ENCODE measurements at regions not wholly inside any gene's neighbourhood (a gene's known extent, or its start where the extent isn't known, plus 50 kb on each side); places are given as distances from the start of the nearest gene placed in this dataset.

DNA sequence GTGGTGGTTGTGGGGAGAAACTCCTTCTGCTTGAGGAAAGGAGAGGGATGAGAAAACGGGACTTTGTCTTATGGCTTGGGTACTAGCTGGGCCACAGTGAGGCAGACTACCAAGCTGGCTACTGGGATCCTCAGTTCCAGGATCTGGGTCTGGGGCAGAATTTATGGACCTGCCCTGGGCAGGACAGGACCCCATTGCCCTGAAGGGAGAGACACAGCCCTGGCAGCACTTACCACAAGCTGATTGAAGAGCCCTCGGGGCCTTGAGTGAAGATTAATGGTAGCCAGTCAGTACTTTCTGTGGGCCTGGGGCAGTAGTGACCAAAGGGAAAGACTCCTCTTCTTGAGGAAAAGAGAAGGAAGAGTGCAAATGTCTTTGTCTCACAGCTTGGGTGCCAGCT is 799.7 kb downstream of the SI start:
- no peaks in the 10 kb centered on the region for H3K36me3 Mint-ChIP-seq
- no peak overlapping the region for H3K4me3 Mint-ChIP-seq
- no peak overlapping the region for H3K27ac Mint-ChIP-seq
- no peaks in the 10 kb centered on the region for H3K79me2 ChIP-seq (ENCODE audit: insufficient read depth, low read length)
- H3K27ac ChIP-seq (ENCODE audit: low read depth in 1 of 2, low read length in 2 of 2): no peak overlapping the region
- TF ChIP-seq, protein P1, sequence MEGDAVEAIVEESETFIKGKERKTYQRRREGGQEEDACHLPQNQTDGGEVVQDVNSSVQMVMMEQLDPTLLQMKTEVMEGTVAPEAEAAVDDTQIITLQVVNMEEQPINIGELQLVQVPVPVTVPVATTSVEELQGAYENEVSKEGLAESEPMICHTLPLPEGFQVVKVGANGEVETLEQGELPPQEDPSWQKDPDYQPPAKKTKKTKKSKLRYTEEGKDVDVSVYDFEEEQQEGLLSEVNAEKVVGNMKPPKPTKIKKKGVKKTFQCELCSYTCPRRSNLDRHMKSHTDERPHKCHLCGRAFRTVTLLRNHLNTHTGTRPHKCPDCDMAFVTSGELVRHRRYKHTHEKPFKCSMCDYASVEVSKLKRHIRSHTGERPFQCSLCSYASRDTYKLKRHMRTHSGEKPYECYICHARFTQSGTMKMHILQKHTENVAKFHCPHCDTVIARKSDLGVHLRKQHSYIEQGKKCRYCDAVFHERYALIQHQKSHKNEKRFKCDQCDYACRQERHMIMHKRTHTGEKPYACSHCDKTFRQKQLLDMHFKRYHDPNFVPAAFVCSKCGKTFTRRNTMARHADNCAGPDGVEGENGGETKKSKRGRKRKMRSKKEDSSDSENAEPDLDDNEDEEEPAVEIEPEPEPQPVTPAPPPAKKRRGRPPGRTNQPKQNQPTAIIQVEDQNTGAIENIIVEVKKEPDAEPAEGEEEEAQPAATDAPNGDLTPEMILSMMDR (IDR thresholded peaks at IDR 0.05): no peak
- H2AFZ ChIP-seq (ENCODE audit: insufficient read depth, low read depth, low read length, poor library complexity, severe bottlenecking): no peak overlapping the region
- 87% methylated on average over 2 of the region's 2 CpGs for WGBS (ENCODE audit: insufficient coverage)
- no peaks in the 10 kb centered on the region for H3K4me1 Mint-ChIP-seq
- peaks cover 13 to 24% of the 10 kb centered on the region in 2 donors for H3K9me3 ChIP-seq (replicated peaks in 1 of 2; ENCODE audit: control insufficient read depth in 1 of 2, insufficient read depth in 1 of 2, low read length in 2 of 2)
- intact Hi-C loops (cut with micrococcal nuclease): no loop called here
- no peak for DNase-seq
- no peak overlapping the region for H3K4me2 ChIP-seq (replicated peaks; ENCODE audit: extremely low read depth, low read length, poor library complexity, severe bottlenecking)
- no peaks in the 10 kb centered on the region for H3K27me3 Mint-ChIP-seq (ENCODE audit: low read depth in 3 of 3)
- H3K9me3 Mint-ChIP-seq: peaks cover 1 to 21% (median 5%) of the 10 kb centered on the region in 7 donors
- H3K4me3 ChIP-seq (replicated peaks in 1 of 3; ENCODE audit: low read depth in 2 of 3, low read length in 3 of 3): no peak overlapping the region
- H3K4me1 ChIP-seq (ENCODE audit: control insufficient read depth in 1 of 2, insufficient read depth in 2 of 2, low read length in 2 of 2): no peaks in the 10 kb centered on the region
- H3K36me3 ChIP-seq (replicated peaks in 1 of 2; ENCODE audit: control insufficient read depth in 1 of 2, insufficient read depth in 2 of 2, low read length in 2 of 2): no peaks in the 10 kb centered on the region
- no peaks in the 10 kb centered on the region for H3K27me3 ChIP-seq (ENCODE audit: control insufficient read depth in 2 of 2, insufficient read depth in 2 of 2, low read length in 2 of 2)
- H3K9ac ChIP-seq (ENCODE audit: insufficient read depth, low read length, poor library complexity, severe bottlenecking): no peak overlapping the region
- no peaks in the 10 kb centered on the region for H4K20me1 ChIP-seq (ENCODE audit: insufficient read depth, low read length)

DNA sequence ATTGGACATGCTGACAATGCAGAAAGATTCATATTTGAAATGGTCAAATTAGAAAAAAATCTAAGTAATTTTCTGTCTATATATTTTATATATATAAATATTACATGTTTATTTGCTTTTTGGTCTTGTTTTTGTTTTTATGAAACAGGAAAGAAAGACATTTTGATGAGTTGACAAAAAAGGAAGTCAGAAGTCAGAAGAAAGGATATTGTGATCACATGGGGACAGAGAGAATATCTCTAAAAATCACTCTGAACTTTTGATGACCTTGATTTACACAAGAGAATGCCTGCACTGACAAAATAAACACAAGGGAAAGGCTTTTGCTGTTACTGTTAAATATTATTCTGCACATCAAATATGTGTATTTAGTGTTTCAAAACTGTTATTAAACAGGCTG is 811.2 kb downstream of the SI start:
- Histone ChIP-seq H3K27me3 (ENCODE audit: control insufficient read depth in 2 of 2, insufficient read depth in 2 of 2, low read length in 2 of 2) (no peaks in the 10 kb centered on the region), H3K9me3 (replicated peaks in 1 of 2; ENCODE audit: control insufficient read depth in 1 of 2, insufficient read depth in 1 of 2, low read length in 2 of 2) (peaks cover 0 to 5% of the 10 kb centered on the region in 2 donors), H2AFZ (ENCODE audit: insufficient read depth, low read depth, low read length, poor library complexity, severe bottlenecking) (no peak overlapping the region), H4K20me1 (ENCODE audit: insufficient read depth, low read length) (no peaks in the 10 kb centered on the region), H3K79me2 (ENCODE audit: insufficient read depth, low read length) (no peaks in the 10 kb centered on the region), H3K4me2 (replicated peaks; ENCODE audit: extremely low read depth, low read length, poor library complexity, severe bottlenecking) (no peak overlapping the region), H3K27ac (ENCODE audit: low read depth in 1 of 2, low read length in 2 of 2) (no peak overlapping the region), H3K9ac (ENCODE audit: insufficient read depth, low read length, poor library complexity, severe bottlenecking) (no peak overlapping the region), H3K4me3 (replicated peaks in 1 of 3; ENCODE audit: low read depth in 2 of 3, low read length in 3 of 3) (no peak overlapping the region), H3K36me3 (replicated peaks in 1 of 2; ENCODE audit: control insufficient read depth in 1 of 2, insufficient read depth in 2 of 2, low read length in 2 of 2) (no peaks in the 10 kb centered on the region), H3K4me1 (ENCODE audit: control insufficient read depth in 1 of 2, insufficient read depth in 2 of 2, low read length in 2 of 2) (no peaks in the 10 kb centered on the region)
- Mint-ChIP-seq H3K27me3 (ENCODE audit: low read depth in 3 of 3) (no peaks in the 10 kb centered on the region), H3K4me3 (no peak overlapping the region), H3K9me3 (peaks cover 0 to 11% (median 1%) of the 10 kb centered on the region in 7 donors), H3K27ac (no peak overlapping the region), H3K4me1 (no peaks in the 10 kb centered on the region), H3K36me3 (no peaks in the 10 kb centered on the region)
- no peak for DNase-seq
- intact Hi-C loops (cut with micrococcal nuclease): no loop called here
- TF ChIP-seq, protein P1 (IDR thresholded peaks at IDR 0.05): no peak

Measured in CD14-positive monocyte (primary cell).